DMS 273 treated with DMSO at 0.1 percent for 48 hours (cell line): ENCODE measurements at regions not wholly inside any gene's neighbourhood (a gene's known extent, or its start where the extent isn't known, plus 50 kb on each side); places are given as distances from the start of the nearest gene placed in this dataset.

Experiments used
- DNase-seq: peaks from one replicate; lab custom pipeline; 2025; lab: John Stamatoyannopoulos, UW

DNA sequence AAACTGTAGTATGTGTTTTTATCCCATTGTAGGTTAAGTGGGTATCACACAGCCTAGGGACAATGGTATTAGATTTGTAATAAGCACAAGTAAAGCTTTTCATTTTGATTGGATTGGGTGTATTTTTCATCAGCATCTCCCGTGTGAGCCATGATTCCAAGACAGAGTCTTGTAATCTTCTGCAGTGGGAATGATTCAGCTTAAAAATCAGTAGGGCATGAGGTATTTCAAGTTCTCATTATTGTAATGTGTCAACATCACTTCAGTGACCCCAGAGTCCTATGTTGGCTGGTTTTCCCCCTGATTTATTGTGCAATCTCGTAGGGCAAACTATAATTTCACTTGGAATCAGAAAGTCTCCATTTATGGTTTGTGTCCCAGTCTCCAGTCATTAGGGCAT is 833.2 kb upstream of the RBFOX1 start:
- no peak for DNase-seq

DNA sequence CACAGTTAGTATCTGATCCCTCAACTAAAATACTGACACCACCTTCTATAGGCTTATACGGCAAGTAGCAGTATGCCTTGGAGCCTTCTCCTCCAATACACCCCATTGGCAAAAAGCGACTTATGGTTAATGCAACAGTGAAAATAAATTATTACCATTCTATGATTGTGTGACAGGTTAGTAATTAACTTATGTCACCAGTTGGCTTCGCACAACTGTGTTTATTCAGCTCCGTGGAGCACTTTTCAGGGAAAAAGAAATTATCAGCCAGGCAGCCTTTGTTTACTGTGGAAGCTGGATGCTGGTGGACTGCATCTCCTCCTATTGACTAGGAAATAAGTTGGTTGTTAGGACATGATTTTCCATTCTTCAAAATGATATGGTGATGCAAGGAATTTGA is 833.8 kb upstream of the RBFOX1 start:
- DNase-seq: no peak

DNA sequence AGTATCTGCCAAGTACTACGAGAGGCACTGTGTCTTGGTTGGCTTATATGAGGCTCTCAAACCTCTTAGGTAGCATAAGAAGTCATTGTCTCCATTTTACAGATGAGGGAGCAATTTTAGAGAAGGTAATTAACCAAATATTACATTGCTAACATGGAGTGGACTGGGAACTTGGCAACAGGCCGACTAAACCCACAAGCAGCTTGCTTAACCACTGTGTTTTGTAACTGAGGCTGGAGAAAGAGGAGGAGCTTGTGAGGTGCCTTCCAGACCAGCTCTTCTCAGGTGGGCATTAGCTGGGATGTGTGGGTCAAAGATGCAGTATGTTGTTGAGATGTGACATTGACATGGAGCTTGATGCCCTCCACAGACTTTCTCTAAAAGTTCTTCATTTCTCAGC is 835.6 kb upstream of the RBFOX1 start:
- no peak for DNase-seq

DNA sequence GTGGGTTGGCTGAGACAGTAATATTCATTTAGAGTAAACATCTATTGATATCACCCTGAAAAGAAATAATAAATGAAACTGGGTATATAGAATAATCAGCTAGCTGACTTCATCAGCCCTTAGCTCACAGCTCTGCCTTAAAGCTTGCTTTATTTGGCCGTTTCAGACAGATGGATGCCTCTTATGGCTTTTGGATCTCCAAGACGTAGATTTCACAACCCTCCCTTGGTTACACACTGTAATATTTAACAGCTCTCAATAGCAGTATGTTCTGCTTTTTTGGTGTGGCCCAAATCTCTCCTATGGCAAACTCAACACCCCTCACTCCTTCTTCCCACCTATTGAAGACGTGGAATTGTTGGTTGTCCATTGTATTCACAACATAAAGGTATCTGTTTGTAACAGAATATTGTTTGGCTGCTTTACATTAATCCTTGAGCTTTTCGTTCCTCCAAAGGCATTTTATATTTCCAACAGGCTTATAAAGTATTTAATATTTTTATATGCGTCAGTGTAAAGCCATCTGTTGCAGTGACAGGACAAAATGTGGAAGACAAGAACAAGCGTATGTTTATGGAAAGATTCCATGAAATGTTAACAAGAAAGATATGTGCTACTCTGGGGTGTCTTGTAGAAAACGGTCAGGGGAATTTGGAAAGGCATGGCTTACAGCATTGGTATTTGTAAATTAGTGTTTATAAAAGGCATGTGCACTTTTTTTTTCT is 837.0 kb upstream of the RBFOX1 start:
- DNase-seq: no peak

DNA sequence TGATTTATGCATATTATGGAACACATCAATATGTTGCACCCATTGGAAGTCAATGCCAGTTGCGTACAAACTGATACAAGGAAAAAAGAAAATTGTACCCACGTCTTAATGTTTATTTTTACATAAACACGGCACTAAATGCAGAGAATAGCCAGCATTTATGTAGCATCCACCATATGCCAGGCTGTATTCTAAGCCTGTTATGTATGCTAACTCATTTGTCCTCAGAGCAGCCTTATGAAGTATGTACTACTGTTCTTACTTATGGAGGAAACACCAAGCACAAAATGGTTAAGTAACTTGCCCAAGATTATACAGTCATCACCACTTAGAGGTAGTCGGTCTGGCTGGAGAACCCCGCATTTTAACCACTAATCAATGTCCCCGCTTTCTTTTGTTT is 837.9 kb upstream of the RBFOX1 start:
- DNase-seq: no peak

DNA sequence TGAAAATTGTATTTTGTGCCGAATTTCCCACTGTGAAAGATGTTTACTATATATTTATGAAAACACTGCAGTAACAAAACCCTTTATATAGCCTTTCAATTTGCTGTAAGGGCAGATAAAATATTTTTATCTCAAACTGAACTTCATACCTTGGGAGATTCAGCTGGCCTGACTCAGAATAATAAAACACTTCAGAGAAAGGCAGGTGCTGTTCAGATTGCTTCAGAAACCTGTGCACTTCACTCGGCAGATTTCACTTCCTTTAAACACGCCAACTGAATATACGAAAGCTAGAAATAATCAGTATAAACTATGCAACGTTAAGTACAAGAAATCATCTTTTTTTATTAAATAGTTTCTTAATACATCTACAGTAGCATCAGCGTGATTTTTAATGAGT is 839.1 kb upstream of the RBFOX1 start:
- DNase-seq: no peak

DNA sequence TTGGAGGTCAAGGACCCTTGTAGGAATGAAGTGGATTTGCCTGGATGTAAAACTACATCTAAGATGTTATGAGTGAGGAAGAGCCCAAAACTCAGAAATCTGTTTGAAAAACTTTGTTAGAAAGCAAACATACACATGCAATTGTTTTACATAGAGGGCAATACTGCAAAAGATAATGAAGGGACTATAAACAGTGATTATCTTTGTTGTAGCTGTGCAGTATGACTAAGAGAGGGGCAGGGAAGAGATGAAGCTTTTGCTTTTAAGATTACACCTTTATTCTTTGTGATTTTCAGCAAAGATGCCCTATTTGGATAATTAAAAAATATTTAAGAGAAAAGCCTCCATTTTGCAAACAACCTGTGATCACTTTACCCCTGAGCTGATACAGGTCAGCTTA is 839.9 kb upstream of the RBFOX1 start:
- no peak for DNase-seq

DNA sequence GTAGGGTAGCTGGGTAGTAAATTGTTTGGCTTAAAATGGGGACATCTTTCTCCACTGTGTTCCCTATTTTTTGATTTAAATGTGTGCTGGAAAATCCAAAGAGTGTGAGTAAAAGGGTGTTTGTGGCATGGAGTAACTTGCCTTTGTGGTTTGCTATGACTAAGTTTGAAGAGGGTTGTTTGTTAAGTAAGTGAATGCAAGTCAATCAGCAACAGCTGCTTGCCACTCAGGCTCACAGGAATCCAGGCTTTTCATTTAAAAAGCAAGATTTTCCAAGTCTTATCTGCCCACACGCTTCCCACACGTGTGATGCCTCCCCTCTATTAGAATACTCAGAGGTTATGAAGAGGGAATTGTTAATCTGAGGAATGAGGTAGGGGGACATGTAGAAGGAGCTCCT is 847.7 kb upstream of the RBFOX1 start:
- DNase-seq: no peak

DNA sequence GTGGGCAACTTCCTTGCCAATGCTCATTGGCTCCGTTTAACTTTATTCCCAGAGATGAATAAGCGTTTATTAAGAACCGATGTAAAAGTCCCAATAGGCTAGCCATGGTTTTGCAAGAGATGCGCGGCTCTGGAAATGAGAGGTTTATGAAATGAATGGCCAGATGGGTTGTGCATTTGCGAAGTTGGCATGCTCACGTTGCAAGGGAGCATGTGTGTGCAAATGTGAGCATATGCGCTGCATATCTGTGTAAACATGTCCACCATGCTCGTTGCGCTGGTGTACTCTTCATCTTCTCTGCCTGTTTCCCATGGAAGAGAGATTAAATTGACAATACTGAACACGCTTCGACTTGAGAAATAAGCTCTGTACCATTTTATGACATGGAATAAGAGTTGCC is 848.6 kb upstream of the RBFOX1 start:
- no peak for DNase-seq

DNA sequence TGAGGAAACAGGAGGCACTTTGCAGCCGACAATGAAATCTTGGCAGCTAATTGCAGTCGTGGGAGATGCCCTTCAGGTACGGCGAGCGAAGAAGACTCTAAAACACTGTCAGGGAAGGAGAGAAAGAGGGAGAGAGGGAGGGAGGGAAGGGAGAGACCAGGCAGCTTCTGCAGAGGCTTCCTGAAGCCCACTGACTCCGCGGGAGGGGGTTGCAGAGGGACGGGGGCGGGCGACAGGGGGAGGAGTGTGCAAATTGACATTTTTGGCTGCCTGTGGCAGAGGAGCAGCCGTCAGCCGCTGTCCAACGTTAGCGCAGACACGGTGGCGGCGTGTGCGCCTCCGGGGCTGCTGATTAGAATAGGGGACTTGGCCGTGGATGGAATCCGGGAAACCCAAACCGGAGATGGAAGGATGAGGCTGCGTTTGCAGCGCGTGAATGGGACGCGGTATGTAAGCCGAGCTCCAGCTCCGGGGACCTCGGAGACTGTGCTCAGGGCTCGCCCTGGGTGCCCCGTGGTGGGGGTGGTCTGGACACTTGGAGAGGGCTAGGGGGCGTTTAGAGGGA is 849.1 kb upstream of the RBFOX1 start:
- DNase-seq: no peak

DNA sequence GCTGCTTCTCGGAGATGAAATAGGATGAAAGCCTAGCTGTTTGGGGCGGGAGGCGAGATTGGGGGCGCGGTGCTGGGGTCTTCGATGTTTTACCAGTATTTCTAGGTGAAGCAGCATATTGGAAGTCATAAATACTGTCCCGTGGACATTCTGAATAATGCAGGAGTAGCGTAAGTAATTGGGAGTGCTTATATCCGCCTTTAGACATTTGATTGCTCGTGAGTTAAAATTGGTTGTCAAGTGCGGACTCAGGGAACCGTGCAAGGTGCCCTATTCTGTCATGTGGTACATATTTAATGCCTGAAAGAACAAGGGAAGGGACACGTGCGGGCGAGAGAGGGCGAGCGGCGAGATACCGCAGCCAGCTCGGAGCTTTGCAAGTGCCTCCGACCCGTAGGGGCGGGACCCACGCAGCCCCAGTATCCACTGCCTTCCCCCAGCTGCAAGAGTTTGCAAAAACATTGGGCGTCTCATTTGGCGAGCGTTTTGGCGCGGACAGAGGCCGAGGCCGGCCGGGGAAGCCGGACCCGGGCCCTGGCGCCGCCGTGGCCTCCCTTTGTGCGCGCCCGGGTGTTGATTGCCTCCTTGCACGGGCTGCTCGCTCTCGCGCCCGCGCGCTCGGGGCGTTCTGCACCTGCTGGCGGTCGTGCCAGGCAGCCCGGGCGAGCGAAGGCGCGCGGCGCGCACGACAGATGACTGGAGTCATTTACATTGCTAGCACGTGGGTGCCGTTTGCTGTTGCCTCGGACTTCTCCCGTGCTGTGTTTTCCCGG is 849.8 kb upstream of the RBFOX1 start:
- DNase-seq: no peak

DNA sequence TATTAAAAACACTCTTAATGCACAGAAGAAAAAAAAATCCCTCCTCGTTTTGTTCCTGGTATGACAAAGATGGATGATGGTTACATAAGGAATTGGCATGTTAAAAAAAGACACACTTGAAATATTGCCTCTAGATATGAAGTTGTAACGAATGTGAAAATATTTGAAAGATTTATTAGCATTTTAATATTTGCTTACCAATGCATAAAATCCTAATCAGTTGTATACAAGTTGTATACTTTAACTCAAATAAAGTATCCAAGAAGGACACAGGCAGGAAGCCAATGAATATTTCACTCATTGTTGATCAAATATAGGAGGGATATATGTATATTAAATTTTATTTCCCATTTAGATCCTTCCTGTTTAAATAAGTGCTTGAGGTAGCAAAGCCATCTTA is 850.8 kb upstream of the RBFOX1 start:
- DNase-seq: no peak

DNA sequence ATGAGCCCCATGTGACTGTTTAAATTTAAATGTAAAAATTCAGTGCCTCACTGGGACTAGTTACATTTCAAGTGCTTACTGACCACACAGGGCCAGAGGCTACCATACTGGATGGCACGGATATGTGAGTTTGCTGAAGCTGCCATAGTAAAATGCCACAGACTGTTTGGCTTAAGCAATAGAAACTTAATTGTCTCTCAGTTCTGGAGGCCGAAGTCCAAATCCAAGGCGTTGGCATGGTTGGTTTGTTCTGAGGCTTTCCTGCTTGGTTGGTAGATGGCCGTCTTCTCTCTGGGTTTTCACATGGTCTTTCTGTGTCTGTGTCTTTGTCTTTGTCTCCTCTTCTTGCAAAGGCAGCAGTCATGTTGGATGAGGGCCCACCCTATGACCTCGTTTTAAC is 878.9 kb upstream of the RBFOX1 start:
- DNase-seq: no peak

DNA sequence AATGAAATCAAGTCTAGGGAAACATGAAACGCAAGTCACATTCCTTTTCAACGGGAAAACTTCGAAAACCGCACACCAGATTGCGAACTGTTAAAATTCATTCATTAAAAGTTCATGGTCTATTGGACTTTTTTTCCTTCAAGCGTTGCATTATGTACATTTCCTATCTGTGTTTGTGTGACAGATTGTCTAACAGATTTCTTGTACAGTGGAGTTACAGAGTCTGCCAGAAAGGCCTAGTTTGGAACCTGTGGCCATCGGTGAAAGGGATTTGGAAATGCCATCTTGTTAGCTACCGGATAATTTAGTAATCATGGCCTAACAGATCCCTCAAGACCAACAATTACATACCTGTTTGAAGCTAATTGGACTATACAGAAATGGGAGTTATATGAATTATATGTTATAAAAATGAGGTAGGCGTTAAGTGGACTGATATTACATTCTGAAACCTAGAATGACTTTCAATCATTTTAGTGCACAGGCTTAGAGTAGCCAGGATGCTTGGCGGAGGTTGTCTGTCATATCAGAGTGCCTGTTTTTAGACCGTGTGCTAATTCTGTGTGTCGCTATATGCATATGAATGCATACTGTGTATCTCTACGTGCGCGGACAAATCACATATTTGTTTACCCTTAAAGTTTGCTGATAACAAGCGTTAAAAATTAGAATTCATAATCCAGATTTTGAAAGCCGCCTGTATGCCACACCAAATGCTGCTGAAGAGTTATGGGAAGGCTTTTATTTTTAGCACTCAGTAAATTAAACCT is 885.4 kb upstream of the RBFOX1 start:
- no peak for DNase-seq

DNA sequence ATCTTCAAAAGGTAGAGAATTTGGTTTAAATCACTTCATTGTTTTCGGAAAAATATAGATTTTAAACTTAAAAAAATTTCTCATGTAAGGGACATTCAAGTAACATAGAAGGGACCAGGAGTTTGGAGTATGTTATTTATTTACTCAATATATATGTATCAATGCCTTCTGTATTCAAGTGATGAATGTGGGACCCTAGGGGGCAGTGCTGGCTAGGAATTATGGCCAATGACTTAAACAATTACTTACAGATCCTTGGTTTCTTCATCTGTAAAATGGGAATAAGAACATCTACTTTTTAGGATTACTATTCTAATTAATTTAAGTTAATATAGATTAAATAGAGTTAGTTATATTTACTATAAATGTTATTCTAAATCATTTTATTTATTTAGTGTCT is 886.3 kb upstream of the RBFOX1 start:
- no peak for DNase-seq

DNA sequence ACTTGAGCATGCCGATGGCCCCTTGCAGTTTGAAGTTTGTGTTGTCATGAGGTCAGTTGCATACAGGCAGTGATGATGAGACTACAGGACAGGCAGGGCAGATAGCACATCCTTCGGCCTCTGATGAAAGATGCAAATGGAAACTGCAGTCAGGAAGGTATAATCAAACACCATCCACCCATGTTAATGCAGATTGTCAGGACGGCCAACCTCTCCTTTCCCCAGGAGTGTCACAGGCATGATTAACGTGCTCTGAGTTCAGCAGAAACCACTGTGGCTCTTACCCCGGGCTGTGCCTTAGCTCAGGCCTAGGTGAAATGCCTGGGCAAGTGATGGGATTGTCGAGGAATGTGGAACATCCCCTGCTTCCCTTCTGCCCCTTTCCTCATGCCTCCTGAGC is 893.5 kb upstream of the RBFOX1 start:
- no peak for DNase-seq

DNA sequence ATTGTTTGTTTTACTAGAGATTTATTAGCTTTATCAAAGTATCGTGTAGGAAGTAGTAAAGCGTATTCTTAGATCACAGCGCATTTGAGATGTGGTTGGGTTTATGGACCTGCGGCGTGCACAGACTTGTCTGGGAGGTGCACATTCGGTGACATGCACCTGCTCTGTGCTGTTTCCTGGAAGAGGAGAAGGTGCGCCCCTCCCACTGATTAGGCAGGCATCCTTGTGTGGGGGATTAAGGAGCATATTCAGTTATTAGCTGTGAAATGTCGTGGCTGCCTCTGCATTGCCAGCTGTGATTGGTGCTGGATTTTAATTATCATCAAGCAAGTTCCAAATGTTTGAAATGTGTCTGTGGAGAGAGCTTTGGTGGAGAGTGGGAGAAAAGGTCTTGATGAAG is 903.8 kb upstream of the RBFOX1 start:
- no peak for DNase-seq

DNA sequence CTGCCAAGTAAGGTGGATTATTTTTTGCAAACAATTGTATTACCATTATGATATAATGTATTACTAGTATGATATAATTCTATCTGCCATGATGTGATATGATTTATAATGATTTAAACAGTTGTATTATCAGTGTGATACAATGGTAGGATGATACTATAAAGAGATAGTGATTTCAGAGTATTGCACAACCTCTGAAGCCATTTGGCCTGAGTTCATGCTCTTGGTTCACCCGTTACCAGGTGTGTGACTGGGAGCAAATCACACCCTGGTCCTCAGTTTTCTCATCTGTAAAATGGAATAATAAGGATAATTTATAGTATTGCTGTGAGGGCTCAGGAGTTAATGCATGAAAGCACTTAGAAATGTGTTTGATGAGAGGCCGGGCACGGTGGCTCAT is 905.0 kb upstream of the RBFOX1 start:
- no peak for DNase-seq

DNA sequence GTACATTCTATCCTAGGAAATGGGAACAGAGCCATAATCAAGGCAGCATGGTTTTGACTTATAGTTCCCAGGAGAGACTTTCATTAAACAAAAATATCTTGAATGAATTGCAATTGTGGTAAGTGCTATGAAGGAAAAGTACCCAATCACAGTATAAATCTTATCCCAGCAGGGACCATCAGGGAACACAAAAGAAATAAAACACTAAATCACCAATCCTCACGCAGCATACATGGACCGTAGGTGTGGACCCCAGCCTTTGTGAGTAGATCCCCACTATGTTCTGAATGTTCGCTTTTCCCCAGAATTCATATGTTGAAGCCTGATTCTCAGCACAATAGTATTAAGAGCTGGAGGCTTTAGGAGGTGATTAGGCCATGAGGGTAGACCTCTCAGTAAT is 925.0 kb upstream of the RBFOX1 start:
- no peak for DNase-seq

DNA sequence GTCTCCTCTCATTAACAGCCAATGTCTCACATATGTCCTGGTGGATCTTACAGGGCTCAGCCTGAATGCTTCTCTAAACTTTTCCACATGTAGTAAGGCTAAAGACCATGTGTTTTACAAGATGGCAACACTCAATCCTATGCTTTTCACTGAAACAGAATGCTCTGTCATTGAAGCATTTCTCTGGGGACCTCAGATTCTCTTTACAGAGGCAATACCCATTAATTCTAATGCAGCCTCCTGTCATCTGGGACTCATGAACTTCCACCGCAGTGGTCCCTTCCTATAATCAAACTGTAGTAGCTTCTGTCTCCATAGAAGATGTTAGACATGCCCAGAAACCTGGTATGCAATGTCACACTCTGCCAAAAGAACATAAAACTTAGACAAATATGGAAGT is 926.6 kb upstream of the RBFOX1 start:
- no peak for DNase-seq

DNA sequence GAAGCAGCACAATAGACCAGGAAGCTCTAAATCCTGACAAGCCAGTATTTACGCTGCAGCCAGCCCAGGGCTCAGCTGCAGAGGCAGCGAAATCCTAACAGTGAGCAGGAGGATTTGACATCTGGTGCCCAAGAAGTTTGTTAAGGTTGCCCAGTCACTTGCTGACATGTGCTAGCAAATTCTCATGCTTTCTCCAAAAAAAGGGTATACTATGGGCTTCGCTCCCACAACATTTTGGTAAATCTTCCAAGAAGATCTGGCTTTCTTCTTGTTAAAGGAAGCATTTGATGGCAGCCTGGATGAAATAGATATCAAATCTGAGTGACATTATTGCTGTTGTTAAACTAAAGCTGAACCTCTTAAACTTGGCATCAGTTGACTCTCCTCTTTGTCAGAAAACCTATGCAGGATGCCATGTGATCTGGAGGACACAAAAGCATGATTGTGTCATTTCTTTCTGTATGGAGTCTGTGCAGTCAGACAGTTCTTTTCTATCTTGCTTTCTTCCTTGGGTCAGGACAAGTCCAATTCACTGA is 949.7 kb upstream of the RBFOX1 start:
- no peak for DNase-seq

DNA sequence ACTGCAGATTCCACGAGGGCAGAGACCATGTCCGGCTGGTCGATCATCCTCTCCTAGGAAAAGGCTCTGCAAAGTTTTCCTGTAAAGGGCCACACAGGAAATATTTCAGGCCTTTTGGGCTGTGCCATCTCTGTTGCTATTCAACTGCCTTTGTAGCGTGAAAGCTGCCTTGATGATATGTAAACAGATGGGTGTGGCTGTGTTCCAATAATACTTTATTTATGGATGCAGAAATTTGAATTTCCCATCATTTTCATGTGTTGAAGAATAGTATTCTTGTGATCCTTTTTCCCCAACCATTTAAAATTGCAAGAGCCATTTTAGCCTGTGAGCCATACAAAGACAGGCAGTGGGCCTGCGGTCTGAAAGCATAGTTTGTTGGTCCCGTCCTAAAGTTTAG is 950.7 kb upstream of the RBFOX1 start:
- DNase-seq: no peak

DNA sequence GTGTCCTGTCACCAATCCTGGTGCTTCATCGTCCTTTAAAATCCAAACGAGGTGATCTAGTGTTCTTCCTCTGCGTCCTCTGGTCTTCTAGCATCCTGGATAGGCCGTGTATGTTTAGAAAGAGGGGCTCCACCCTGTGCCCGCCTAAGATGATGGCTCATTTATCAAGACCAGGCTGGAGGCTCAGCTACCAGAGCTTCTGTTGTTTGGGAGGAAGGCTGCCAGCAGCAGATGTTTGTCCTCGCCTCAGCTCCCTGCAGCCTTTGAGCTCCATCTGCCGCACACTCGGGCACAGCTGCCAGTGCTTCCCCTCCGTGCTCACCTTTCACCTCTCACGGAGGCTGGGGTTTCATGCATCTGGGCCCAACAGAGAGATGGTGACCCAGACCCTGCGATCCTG is 954.7 kb upstream of the RBFOX1 start:
- no peak for DNase-seq
